Activated CD8-positive, alpha-beta memory T cell treated with anti-CD3 and anti-CD28 coated beads, Interleukin-2, amount 10 ng/mL, durations not matched to agents 7 days and 5 days (primary cell): ENCODE measurements at regions not wholly inside any gene's neighbourhood (a gene's known extent, or its start where the extent isn't known, plus 50 kb on each side); places are given as distances from the start of the nearest gene placed in this dataset.

Experiments used
- ATAC-seq: fragments of 150-1000 bp; cut with Tn5 transposase; one replicate; pipeline ENCODE4 v1.10.0; 2021; ENCODE audit warnings: moderate library complexity
- CTCF ChIA-PET: fragments of 350-600 bp; sonication (Branson Sonifier 250); formaldehyde crosslinking; loops from one replicate; lab custom pipeline; 2021; ENCODE audit warnings: antibody characterized with exemption; lab: Charles Lee
- DNase-seq: peaks from one replicate; pipeline ENCODE4 v3.0.0-alpha.2; 2020
- H3K27ac Mint-ChIP-seq: one replicate; pipeline ENCODE4 v1.8.0; 2021; ENCODE audit warnings: mild to moderate bottlenecking, mixed read lengths
- H3K27me3 Mint-ChIP-seq: one replicate; pipeline ENCODE4 v1.8.0; 2021; ENCODE audit warnings: mixed read lengths
- H3K36me3 Mint-ChIP-seq: one replicate; pipeline ENCODE4 v1.8.0; 2021; ENCODE audit warnings: mild to moderate bottlenecking, mixed read lengths
- H3K4me1 Mint-ChIP-seq: one replicate; pipeline ENCODE4 v1.8.0; 2021; ENCODE audit warnings: mixed read lengths
- H3K4me3 Mint-ChIP-seq: one replicate; pipeline ENCODE4 v1.8.0; 2021; ENCODE audit warnings: mild to moderate bottlenecking, moderate library complexity, mixed read lengths
- H3K9me3 Mint-ChIP-seq: one replicate; pipeline ENCODE4 v1.8.0; 2022; ENCODE audit warnings: low read depth, mixed read lengths

DNA sequence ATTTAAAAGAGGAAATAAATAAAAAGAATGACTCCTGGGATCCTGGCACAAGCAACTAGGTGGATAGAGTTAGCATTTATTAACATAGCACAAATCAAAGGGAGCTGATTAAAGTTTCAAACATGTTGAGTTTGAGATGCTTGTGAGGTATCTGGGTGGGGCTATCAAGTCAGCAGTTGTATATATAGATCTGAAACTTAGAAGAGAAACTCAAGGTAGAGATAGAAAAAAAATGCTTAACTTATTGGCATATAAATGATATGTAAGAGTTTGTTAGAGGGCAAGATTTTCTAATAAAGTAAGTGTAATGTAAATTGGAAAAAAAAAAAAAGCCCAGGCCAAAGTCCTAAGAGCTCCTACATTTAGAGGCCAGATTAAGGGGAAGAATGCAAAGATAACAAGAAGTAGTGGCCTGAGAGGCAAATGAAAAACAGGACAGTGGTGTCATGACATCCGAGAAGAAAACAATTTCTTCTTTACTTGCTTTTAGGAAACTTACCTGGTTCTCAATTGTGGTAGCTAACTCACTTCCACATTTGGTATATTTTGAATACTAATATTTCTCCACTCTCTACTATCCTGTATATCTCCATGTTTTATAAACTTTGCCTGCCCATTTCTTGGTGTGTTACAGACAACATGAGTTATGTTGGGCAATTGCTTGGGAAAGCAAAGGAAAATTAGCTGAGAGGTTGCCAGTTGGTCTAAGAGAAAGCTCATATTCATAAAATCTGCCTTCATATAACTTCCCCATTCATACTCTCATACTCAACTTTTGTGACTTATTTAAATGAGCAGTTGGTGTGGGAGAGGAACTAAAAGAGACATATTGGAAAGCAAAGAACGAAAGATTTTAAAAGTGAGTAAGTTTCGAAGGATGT is 169.2 kb downstream of the PARM1 start:
- no peak overlapping the region for H3K4me3 Mint-ChIP-seq
- no peaks in the 10 kb centered on the region for H3K36me3 Mint-ChIP-seq
- H3K27ac Mint-ChIP-seq, result no peak overlapping the region
- no peak for DNase-seq
- peaks cover 3% of the 10 kb centered on the region for H3K9me3 Mint-ChIP-seq
- no peaks in the 10 kb centered on the region for H3K27me3 Mint-ChIP-seq
- H3K4me1 Mint-ChIP-seq, result no peaks in the 10 kb centered on the region
- CTCF ChIA-PET, result no interaction called here
- no peak for ATAC-seq
